GM12872 (cell line): ENCODE measurements at regions not wholly inside any gene's neighbourhood (a gene's known extent, or its start where the extent isn't known, plus 50 kb on each side); places are given as distances from the start of the nearest gene placed in this dataset.

Experiments
- TF ChIP-seq, protein P1 (sequence below): IDR thresholded peaks from 3 replicates; pipeline ENCODE4 v1.5.1; 2011; ENCODE audit warnings: low read depth, mild to moderate bottlenecking, low read length, moderate library complexity; ENCODE audit not compliant: insufficient read depth

- TF ChIP-seq, protein P1, sequence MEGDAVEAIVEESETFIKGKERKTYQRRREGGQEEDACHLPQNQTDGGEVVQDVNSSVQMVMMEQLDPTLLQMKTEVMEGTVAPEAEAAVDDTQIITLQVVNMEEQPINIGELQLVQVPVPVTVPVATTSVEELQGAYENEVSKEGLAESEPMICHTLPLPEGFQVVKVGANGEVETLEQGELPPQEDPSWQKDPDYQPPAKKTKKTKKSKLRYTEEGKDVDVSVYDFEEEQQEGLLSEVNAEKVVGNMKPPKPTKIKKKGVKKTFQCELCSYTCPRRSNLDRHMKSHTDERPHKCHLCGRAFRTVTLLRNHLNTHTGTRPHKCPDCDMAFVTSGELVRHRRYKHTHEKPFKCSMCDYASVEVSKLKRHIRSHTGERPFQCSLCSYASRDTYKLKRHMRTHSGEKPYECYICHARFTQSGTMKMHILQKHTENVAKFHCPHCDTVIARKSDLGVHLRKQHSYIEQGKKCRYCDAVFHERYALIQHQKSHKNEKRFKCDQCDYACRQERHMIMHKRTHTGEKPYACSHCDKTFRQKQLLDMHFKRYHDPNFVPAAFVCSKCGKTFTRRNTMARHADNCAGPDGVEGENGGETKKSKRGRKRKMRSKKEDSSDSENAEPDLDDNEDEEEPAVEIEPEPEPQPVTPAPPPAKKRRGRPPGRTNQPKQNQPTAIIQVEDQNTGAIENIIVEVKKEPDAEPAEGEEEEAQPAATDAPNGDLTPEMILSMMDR = peak; percentile 85
Observed at GRCh38 chr6:104525677-104526322, 333.9 kb downstream of the HACE1 start.

DNA sequence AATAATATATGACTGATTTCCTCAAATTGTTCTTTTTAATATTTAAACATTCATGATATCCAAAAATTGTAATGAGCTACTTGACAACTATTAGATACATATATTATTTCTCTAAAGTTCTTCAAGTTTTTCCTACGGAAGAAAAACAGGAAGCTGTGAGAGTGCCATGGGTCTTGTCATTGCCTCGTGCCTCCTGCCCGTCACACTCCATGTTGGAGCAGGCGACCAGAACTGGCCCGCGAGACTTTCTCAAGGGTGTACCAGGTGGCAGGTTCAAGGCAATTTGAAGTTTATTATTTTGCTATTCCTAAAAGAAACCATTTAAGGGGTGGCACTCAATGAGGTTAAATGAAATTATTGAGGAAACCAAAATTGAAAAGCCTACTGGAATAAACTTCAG, 337.2 kb downstream of the HACE1 start:
- TF ChIP-seq, protein P1 = no peak

- TF ChIP-seq, protein P1 = no peak
Observed at GRCh38 chr6:104521176-104521575, 338.5 kb downstream of the HACE1 start.

GRCh38 chr6:104519566-104519965, 340.2 kb downstream of the HACE1 start:
- TF ChIP-seq, protein P1 = no peak

DNA sequence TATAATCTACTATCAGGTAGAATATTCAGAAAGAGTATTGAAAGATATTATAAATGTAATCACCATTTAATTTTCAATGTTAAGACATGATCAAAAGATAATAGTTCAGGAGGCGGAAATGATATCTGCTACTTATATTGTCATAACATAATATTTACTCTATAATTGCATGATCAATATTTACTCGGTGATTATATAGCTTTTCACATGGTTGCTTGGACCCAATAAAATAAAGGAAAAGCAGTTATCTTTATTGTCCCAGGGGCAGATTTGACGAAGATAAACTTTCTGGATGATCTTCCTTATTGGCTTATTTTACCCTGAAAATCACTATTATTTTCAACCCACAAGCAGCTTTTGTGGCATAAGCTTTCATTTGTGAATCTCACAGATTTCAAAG, 350.4 kb downstream of the HACE1 start:
- TF ChIP-seq, protein P1 = no peak

DNA sequence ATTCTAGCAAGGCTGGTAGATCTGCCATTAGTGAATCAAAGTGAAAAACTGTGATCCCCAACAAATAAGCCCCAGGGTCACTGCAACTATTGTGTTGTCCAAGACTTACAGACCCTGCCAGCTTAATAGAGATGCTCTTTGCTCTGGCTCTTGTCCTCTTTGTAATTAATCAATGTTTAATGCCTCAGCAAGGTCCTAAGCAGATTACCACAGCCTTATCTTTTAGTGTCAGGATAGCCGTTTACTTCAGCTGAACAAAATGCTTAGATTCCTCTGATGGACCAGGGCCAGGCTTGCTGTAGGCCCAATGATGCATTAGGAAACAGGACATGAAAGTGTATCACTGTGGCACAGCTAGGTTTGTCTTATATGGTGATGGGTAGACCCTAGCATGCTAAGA, 353.3 kb downstream of the HACE1 start:
- TF ChIP-seq, protein P1 = no peak

DNA sequence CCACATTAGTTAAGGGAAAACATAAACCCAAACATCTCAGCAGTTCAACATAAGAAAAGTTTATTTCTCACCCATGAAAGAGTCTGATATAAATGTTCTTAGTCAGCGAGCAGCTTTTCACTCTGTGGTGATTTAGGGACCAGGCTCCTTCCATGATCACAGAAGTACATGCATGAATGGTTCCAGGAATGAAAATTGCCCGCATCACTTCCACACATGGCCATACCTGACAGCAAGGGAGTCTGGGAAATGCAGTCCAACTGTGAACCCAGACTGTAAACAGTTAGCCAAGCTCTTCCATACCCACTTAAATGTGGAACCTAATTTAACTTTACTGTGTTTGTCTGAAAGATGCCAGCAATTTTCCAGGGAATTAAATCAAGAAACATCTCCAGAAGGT, 353.9 kb downstream of the HACE1 start:
- TF ChIP-seq, protein P1 = no peak
